SK-N-MC (cell line): ENCODE measurements at regions not wholly inside any gene's neighbourhood (a gene's known extent, or its start where the extent isn't known, plus 50 kb on each side); places are given as distances from the start of the nearest gene placed in this dataset.

Experiments
- EZH2 ChIP-seq: fragments of 200-600 bp; sonication (generic); IDR thresholded peaks from one replicate; pipeline ENCODE4 v1.6.1; 2017; ENCODE audit warnings: antibody characterized with exemption
- FOXP2 ChIP-seq: optimal IDR thresholded peaks from 2 replicates; pipeline ENCODE3; 2011; ENCODE audit warnings: mild to moderate bottlenecking, moderate library complexity; ENCODE audit not compliant: insufficient read depth; ENCODE audit errors: extremely low read length, control extremely low read depth
- POLR2AphosphoS5 ChIP-seq: IDR thresholded peaks from 2 replicates; pipeline ENCODE4 v1.6.1; 2012; ENCODE audit warnings: mild to moderate bottlenecking, low read depth, low read length, borderline replicate concordance

DNA sequence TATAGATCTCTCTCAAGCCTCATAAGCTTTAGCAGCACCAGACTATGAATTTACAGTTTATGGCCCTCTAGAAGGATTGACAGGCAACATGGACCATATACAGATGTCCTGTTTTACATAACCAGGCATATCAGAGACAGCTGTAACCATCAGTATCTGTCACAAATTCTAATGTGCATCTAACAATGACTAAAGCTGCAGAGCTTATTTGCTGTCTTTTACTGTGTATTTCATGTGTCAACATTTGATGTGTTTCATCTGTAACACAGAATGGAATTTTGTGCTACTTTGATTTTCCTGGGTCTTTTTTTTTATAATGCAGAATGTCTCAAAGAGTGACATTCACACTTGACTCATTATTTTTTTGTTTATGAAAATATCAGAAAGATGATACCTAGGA is 348.3 kb downstream of the SLC16A7 start:
- TF ChIP-seq EZH2 (no peak), POLR2AphosphoS5 (no peak), FOXP2 (no peak)
